GM23338 (cell line): ENCODE measurements at regions not wholly inside any gene's neighbourhood (a gene's known extent, or its start where the extent isn't known, plus 50 kb on each side); places are given as distances from the start of the nearest gene placed in this dataset.

Experiments
- ATAC-seq: fragments of 200-7000 bp; cut with Tn5 transposase; 3 replicates; pipeline ENCODE4 v1.9.1; 2020
- DNase-seq: peaks from one replicate; pipeline ENCODE4 v3.0.0-alpha.2; 2015; ENCODE audit warnings: low spot score
- H2AFZ ChIP-seq: fragments of 200-600 bp; sonication (generic); 2 replicates; pipeline ENCODE4 v1.8.0; 2016; ENCODE audit warnings: antibody characterized with exemption, mild to moderate bottlenecking, moderate library complexity
- H3F3A ChIP-seq: fragments of 200-600 bp; sonication (generic); replicated peaks from 2 replicates; pipeline ENCODE4 v1.8.0; 2017; ENCODE audit warnings: antibody characterized with exemption, mixed run types, low read depth
- H3K27ac ChIP-seq: fragments of 200-600 bp; sonication (generic); 2 replicates; pipeline ENCODE4 v1.6.1; 2016; ENCODE audit warnings: low read depth
- H3K27me3 ChIP-seq: fragments of 200-600 bp; sonication (generic); 2 replicates; pipeline ENCODE4 v1.8.0; 2016; ENCODE audit warnings: mild to moderate bottlenecking, mixed run types, moderate library complexity; ENCODE audit not compliant: insufficient read depth
- H3K36me3 ChIP-seq: fragments of 200-600 bp; sonication (generic); 2 replicates; pipeline ENCODE4 v1.8.0; 2016; ENCODE audit warnings: mild to moderate bottlenecking; ENCODE audit not compliant: insufficient read depth
- H3K4me1 ChIP-seq: fragments of 200-600 bp; sonication (generic); 2 replicates; pipeline ENCODE4 v1.8.0; 2016; ENCODE audit warnings: mild to moderate bottlenecking, moderate library complexity; ENCODE audit not compliant: insufficient read depth
- H3K4me2 ChIP-seq: fragments of 200-600 bp; sonication (generic); 2 replicates; pipeline ENCODE4 v1.7.1; 2017; ENCODE audit warnings: mixed run types
- H3K4me3 ChIP-seq: fragments of 200-600 bp; sonication (generic); 2 replicates; pipeline ENCODE4 v1.6.1; 2016; ENCODE audit warnings: mixed run types
- H3K79me2 ChIP-seq: fragments of 200-600 bp; sonication (generic); replicated peaks from 2 replicates; pipeline ENCODE4 v1.8.0; 2017; ENCODE audit warnings: mild to moderate bottlenecking; ENCODE audit not compliant: insufficient read depth
- H3K9me2 ChIP-seq: fragments of 200-600 bp; sonication (generic); 2 replicates; pipeline ENCODE4 v1.8.0; 2017; ENCODE audit not compliant: insufficient read depth
- H4K20me1 ChIP-seq: fragments of 200-600 bp; sonication (generic); replicated peaks from 2 replicates; pipeline ENCODE4 v1.8.0; 2017; ENCODE audit warnings: mild to moderate bottlenecking; ENCODE audit not compliant: insufficient read depth
- H3K27ac Mint-ChIP-seq: 2 replicates; pipeline ENCODE4 v1.8.0; 2020; ENCODE audit warnings: inconsistent platforms, mild to moderate bottlenecking, moderate library complexity, mixed read lengths
- H3K27me3 Mint-ChIP-seq: 3 replicates; pipeline ENCODE4 v1.8.0; 2022; ENCODE audit warnings: low read depth, mild to moderate bottlenecking, moderate library complexity, mixed read lengths, inconsistent platforms; ENCODE audit not compliant: insufficient read depth, poor library complexity
- H3K36me3 Mint-ChIP-seq: 3 replicates; pipeline ENCODE4 v1.8.0; 2021; ENCODE audit warnings: low read depth, mild to moderate bottlenecking, inconsistent platforms, moderate library complexity, mixed read lengths
- H3K4me1 Mint-ChIP-seq: 3 replicates; pipeline ENCODE4 v1.8.0; 2020; ENCODE audit warnings: mild to moderate bottlenecking, inconsistent platforms, mixed read lengths
- H3K4me3 Mint-ChIP-seq: 3 replicates; pipeline ENCODE4 v1.8.0; 2021; ENCODE audit warnings: moderate library complexity, mild to moderate bottlenecking, inconsistent platforms, mixed read lengths
- H3K9me3 Mint-ChIP-seq: 3 replicates; pipeline ENCODE4 v1.8.0; 2020; ENCODE audit warnings: moderate library complexity, mild to moderate bottlenecking, inconsistent platforms, mixed read lengths
- CREB1 ChIP-seq: fragments of 250-450 bp; sonication (Bioruptor Pico); IDR thresholded peaks from 2 replicates; pipeline ENCODE4 v1.5.0; 2020; ENCODE audit warnings: low read depth, mild to moderate bottlenecking, moderate library complexity
- CTCF ChIP-seq, 2 experiments: fragments of 200-600 bp in 1 of 2; sonication (generic) in 1 of 2; conservative IDR thresholded peaks; 2 replicates each; pipeline versions ENCODE4 v1.5.1 to v1.6.1; 2016 to 2017; ENCODE audit warnings: antibody characterized with exemption in 2 of 2, low read depth in 2 of 2, mild to moderate bottlenecking in 2 of 2, moderate library complexity in 1 of 2
- ETS1 ChIP-seq: IDR thresholded peaks from 2 replicates; pipeline ENCODE4 v1.6.1; 2016; ENCODE audit warnings: antibody characterized with exemption
- EZH2 ChIP-seq: fragments of 200-600 bp; sonication (generic); IDR thresholded peaks from one replicate; pipeline ENCODE4 v1.8.0; 2017; ENCODE audit warnings: antibody characterized with exemption, mild to moderate bottlenecking, low read depth; ENCODE audit not compliant: unreplicated experiment
- EZH2phosphoT487 ChIP-seq: fragments of 200-600 bp; sonication (generic); IDR thresholded peaks from one replicate; pipeline ENCODE4 v1.8.1; 2018; ENCODE audit warnings: antibody characterized with exemption; ENCODE audit not compliant: unreplicated experiment
- JUNB ChIP-seq: IDR thresholded peaks from one replicate; pipeline ENCODE4 v1.6.1; 2016; ENCODE audit warnings: antibody characterized with exemption; ENCODE audit not compliant: unreplicated experiment
- NANOG ChIP-seq: IDR thresholded peaks from 2 replicates; pipeline ENCODE4 v1.6.1; 2016; ENCODE audit warnings: antibody characterized with exemption, borderline replicate concordance
- POLR2AphosphoS5 ChIP-seq: IDR thresholded peaks from 2 replicates; pipeline ENCODE4 v1.6.1; 2016; ENCODE audit warnings: antibody characterized with exemption, low read depth
- REST ChIP-seq: IDR thresholded peaks from one replicate; pipeline ENCODE4 v1.6.1; 2018; ENCODE audit warnings: antibody characterized with exemption; ENCODE audit not compliant: unreplicated experiment
- STAT1 ChIP-seq: IDR thresholded peaks from one replicate; pipeline ENCODE4 v1.6.1; 2016; ENCODE audit warnings: antibody characterized with exemption; ENCODE audit not compliant: unreplicated experiment
- ZNF114 ChIP-seq: fragments of 250-450 bp; sonication (Bioruptor Pico); IDR thresholded peaks from 2 replicates; pipeline ENCODE4 v1.5.0; 2020; ENCODE audit warnings: mild to moderate bottlenecking, moderate library complexity
- ZNF331 ChIP-seq: fragments of 250-450 bp; sonication (Bioruptor Pico); IDR thresholded peaks from 2 replicates; pipeline ENCODE4 v1.5.0; 2020; ENCODE audit warnings: low read depth, mild to moderate bottlenecking, moderate library complexity
- TF ChIP-seq, protein P1 (sequence below): fragments of 250-450 bp; sonication (Bioruptor Pico); IDR thresholded peaks from 2 replicates; pipeline ENCODE4 v1.5.0; 2020; ENCODE audit warnings: mild to moderate bottlenecking, moderate library complexity

DNA sequence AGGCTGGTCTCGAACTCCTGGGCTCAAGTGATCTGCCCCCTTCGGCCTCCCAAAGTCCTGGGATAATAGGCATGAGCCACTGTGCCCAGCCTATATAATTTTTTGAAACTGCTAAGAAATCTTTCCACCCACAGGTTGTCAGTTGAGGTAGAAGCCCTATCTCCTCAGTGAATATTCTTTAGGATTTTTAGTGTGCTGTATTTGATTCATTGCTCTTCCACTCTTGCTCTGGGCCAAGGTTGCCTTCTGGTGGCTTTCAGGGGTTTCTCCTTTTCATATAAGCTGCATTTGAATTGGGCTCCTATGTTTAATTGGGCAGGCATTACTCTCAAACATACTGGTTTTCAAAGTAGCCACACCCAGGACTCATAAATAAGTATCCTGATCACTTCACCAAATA, 931.2 kb downstream of the GATA3 start:
- H3K79me2 ChIP-seq, result no peaks in the 10 kb centered on the region
- H3K4me3 Mint-ChIP-seq, result no peak overlapping the region
- no peaks in the 10 kb centered on the region for H3K27me3 Mint-ChIP-seq
- no peaks in the 10 kb centered on the region for H3K4me1 Mint-ChIP-seq
- H3K36me3 ChIP-seq, result no peaks in the 10 kb centered on the region
- H3K9me2 ChIP-seq, result no peaks in the 10 kb centered on the region
- ATAC-seq, result no peak
- H3K9me3 Mint-ChIP-seq, result peaks cover 2% of the 10 kb centered on the region; the same call in 1 of the 3 replicates
- no peak for TF ChIP-seq EZH2
- TF ChIP-seq POLR2AphosphoS5, result no peak
- TF ChIP-seq EZH2phosphoT487, result no peak
- TF ChIP-seq ETS1, result no peak
- TF ChIP-seq NANOG, result no peak
- no peak for TF ChIP-seq CREB1
- TF ChIP-seq, protein P1, sequence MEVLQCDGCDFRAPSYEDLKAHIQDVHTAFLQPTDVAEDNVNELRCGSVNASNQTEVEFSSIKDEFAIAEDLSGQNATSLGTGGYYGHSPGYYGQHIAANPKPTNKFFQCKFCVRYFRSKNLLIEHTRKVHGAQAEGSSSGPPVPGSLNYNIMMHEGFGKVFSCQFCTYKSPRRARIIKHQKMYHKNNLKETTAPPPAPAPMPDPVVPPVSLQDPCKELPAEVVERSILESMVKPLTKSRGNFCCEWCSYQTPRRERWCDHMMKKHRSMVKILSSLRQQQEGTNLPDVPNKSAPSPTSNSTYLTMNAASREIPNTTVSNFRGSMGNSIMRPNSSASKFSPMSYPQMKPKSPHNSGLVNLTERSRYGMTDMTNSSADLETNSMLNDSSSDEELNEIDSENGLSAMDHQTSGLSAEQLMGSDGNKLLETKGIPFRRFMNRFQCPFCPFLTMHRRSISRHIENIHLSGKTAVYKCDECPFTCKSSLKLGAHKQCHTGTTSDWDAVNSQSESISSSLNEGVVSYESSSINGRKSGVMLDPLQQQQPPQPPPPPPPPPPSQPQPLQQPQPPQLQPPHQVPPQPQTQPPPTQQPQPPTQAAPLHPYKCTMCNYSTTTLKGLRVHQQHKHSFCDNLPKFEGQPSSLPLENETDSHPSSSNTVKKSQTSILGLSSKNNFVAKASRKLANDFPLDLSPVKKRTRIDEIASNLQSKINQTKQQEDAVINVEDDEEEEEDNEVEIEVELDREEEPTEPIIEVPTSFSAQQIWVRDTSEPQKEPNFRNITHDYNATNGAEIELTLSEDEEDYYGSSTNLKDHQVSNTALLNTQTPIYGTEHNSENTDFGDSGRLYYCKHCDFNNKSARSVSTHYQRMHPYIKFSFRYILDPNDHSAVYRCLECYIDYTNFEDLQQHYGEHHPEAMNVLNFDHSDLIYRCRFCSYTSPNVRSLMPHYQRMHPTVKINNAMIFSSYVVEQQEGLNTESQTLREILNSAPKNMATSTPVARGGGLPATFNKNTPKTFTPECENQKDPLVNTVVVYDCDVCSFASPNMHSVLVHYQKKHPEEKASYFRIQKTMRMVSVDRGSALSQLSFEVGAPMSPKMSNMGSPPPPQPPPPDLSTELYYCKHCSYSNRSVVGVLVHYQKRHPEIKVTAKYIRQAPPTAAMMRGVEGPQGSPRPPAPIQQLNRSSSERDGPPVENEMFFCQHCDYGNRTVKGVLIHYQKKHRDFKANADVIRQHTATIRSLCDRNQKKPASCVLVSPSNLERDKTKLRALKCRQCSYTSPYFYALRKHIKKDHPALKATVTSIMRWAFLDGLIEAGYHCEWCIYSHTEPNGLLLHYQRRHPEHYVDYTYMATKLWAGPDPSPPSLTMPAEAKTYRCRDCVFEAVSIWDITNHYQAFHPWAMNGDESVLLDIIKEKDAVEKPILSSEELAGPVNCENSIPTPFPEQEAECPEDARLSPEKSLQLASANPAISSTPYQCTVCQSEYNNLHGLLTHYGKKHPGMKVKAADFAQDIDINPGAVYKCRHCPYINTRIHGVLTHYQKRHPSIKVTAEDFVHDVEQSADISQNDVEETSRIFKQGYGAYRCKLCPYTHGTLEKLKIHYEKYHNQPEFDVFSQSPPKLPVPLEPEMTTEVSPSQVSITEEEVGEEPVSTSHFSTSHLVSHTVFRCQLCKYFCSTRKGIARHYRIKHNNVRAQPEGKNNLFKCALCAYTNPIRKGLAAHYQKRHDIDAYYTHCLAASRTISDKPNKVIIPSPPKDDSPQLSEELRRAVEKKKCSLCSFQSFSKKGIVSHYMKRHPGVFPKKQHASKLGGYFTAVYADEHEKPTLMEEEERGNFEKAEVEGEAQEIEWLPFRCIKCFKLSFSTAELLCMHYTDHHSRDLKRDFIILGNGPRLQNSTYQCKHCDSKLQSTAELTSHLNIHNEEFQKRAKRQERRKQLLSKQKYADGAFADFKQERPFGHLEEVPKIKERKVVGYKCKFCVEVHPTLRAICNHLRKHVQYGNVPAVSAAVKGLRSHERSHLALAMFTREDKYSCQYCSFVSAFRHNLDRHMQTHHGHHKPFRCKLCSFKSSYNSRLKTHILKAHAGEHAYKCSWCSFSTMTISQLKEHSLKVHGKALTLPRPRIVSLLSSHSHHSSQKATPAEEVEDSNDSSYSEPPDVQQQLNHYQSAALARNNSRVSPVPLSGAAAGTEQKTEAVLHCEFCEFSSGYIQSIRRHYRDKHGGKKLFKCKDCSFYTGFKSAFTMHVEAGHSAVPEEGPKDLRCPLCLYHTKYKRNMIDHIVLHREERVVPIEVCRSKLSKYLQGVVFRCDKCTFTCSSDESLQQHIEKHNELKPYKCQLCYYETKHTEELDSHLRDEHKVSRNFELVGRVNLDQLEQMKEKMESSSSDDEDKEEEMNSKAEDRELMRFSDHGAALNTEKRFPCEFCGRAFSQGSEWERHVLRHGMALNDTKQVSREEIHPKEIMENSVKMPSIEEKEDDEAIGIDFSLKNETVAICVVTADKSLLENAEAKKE (CRISPR knock-in tag), result no peak
- no peak for TF ChIP-seq JUNB
- no peak for TF ChIP-seq ZNF331 (CRISPR knock-in tag)
- TF ChIP-seq ZNF114 (CRISPR knock-in tag), result no peak
- no peak for TF ChIP-seq STAT1
- TF ChIP-seq REST, result no peak
- TF ChIP-seq CTCF (conservative IDR thresholded peaks at IDR 0.05; ENCODE audit: low read depth in 2 of 2), result no peak
- no peaks in the 10 kb centered on the region for H3K4me1 ChIP-seq
- H3K27ac ChIP-seq, result no peak overlapping the region
- no peak for DNase-seq
- no peaks in the 10 kb centered on the region for H4K20me1 ChIP-seq
- no peak overlapping the region for H2AFZ ChIP-seq
- H3K4me3 ChIP-seq, result no peak overlapping the region
- H3K36me3 Mint-ChIP-seq, result no peaks in the 10 kb centered on the region
- no peaks in the 10 kb centered on the region for H3K27me3 ChIP-seq
- H3K27ac Mint-ChIP-seq, result no peak overlapping the region
- H3F3A ChIP-seq, result no peaks in the 10 kb centered on the region
- H3K4me2 ChIP-seq, result no peak overlapping the region
